Uterus (tissue), 3 donors: ENCODE measurements at regions not wholly inside any gene's neighbourhood (a gene's known extent, or its start where the extent isn't known, plus 50 kb on each side); places are given as distances from the start of the nearest gene placed in this dataset.

Source experiments
- DNase-seq, 2 donors: peaks; one replicate each; pipeline ENCODE4 v3.0.0-alpha.2; 2019 to 2020
- H3K27ac ChIP-seq, 2 donors: fragments of 200-600 bp; sonication (generic); 1 replicate in 1 of 2; 2 replicates in 1 of 2; pipeline ENCODE4 v1.5.1; 2016 to 2018
- H3K27me3 ChIP-seq, 2 donors: fragments of 200-600 bp; sonication (generic); one replicate each; pipeline ENCODE4 v1.5.1; 2018 to 2019; ENCODE audit warnings: control low read depth in 1 of 2
- H3K36me3 ChIP-seq, 2 donors: fragments of 200-600 bp; sonication (generic); one replicate each; pipeline ENCODE4 v1.5.1; 2019; ENCODE audit warnings: control low read depth in 1 of 2
- H3K4me1 ChIP-seq, 2 donors: fragments of 200-600 bp; sonication (generic); one replicate each; pipeline ENCODE4 v1.5.1; 2018 to 2019; ENCODE audit warnings: control low read depth in 1 of 2
- H3K4me3 ChIP-seq, 2 donors: fragments of 200-600 bp; sonication (generic); 1 replicate in 1 of 2; 2 replicates in 1 of 2; pipeline ENCODE4 v1.5.1; 2018 to 2019; ENCODE audit warnings: mild to moderate bottlenecking in 1 of 2
- H3K9me3 ChIP-seq, 2 donors: fragments of 200-600 bp; sonication (generic); one replicate each; pipeline ENCODE4 v1.5.1; 2019; ENCODE audit warnings: control low read depth in 1 of 2
- POLR2A ChIP-seq, 2 donors: fragments of 450-650 bp; IDR thresholded peaks; one replicate each; pipeline ENCODE4 v1.6.1; 2016; ENCODE audit warnings: antibody characterized with exemption in 2 of 2, mild to moderate bottlenecking in 1 of 2, moderate library complexity in 1 of 2
- intact Hi-C: fragments of 100-400 bp; cut with DNase I; formaldehyde crosslinking; loops from one replicate; pipeline ENCODE4 v1.15.1; 2023; ENCODE audit warnings: low total_unique reads
- TF ChIP-seq, protein P1 (sequence below), 4 experiments: fragments of 200-600 bp in 2 of 4; fragments of 450-650 bp in 2 of 4; sonication (generic) in 2 of 4; IDR thresholded peaks; one replicate each; pipeline ENCODE4 v1.5.1; 2016 to 2019; ENCODE audit warnings: antibody characterized with exemption in 4 of 4, mild to moderate bottlenecking in 2 of 4, moderate library complexity in 1 of 4
- donor health status: DM: yes; HTN: yes; CAD: no.

DNA sequence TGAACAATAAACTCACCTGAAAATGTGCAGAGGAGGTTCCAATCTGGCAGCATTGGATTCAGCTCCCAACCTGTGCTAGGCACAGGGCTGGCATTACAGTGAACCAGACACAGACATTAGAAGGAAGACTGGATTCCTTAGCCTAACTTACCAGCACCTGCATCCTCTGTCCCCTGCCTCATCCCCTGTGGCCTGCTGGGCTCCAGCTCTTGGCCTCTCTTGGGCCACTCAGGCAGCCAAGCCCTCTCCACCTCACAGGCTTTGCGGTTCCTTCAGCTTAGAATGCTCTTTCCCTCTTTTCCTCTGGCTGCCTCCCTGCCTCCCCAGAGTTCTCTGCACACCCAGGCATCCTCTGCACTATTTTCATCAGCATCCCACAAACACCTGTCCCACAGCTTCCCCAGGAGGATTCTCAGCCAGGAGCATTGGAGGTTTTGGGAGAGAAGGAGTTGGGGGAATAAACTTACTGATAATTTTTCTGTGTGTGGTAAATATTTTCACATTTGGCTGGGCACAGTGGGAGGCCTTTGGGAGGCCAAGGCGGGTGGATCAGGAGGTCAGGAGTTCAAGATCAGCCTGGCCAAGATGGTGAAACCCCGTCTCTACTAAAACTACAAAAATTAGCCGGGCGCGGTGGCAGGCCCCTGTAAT is 132.0 kb downstream of the INHBB start:
- H3K27me3 ChIP-seq, result no peaks in the 10 kb centered on the region
- no peak for DNase-seq
- H3K4me1 ChIP-seq, result no peaks in the 10 kb centered on the region
- intact Hi-C loops, result no loop called here
- H3K4me3 ChIP-seq, result no peak overlapping the region
- TF ChIP-seq, protein P1, sequence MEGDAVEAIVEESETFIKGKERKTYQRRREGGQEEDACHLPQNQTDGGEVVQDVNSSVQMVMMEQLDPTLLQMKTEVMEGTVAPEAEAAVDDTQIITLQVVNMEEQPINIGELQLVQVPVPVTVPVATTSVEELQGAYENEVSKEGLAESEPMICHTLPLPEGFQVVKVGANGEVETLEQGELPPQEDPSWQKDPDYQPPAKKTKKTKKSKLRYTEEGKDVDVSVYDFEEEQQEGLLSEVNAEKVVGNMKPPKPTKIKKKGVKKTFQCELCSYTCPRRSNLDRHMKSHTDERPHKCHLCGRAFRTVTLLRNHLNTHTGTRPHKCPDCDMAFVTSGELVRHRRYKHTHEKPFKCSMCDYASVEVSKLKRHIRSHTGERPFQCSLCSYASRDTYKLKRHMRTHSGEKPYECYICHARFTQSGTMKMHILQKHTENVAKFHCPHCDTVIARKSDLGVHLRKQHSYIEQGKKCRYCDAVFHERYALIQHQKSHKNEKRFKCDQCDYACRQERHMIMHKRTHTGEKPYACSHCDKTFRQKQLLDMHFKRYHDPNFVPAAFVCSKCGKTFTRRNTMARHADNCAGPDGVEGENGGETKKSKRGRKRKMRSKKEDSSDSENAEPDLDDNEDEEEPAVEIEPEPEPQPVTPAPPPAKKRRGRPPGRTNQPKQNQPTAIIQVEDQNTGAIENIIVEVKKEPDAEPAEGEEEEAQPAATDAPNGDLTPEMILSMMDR (IDR thresholded peaks at IDR 0.05), result no peak
- no peak for TF ChIP-seq POLR2A (IDR thresholded peaks at IDR 0.05)
- H3K36me3 ChIP-seq, result no peaks in the 10 kb centered on the region
- H3K27ac ChIP-seq, result no peak overlapping the region
- no peaks in the 10 kb centered on the region for H3K9me3 ChIP-seq

DNA sequence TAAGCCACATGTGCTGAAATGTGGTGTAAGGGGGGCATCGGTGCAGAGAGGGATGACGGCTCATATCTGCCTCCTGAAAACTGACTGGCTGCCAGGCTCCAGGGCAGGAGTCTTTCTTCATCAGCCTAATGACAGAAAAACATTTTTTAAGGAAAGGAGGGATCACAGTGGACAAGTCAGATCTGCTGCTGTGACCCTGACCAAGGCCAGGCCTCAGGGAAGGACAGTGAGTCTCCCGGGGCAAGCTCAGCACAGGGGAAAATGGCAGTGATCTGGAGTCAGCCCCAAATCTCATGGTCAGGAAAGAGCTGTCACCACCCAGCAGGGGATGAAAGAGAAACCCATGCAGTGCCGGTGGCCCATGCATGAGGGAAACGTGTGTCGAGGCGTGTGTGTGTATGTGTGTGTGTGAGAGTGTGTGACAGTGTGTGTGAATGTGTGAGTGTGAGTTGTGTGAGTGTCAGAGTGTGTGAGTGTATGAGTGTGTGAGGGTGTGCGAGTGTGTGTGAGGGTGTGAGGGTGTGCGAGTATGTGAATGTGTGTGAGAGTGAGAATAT is 134.5 kb downstream of the INHBB start:
- no peak overlapping the region for H3K4me3 ChIP-seq
- H3K36me3 ChIP-seq, result no peaks in the 10 kb centered on the region
- DNase-seq, result no peak
- TF ChIP-seq POLR2A (IDR thresholded peaks at IDR 0.05), result no peak
- TF ChIP-seq, protein P1 (IDR thresholded peaks at IDR 0.05), result no peak
- H3K9me3 ChIP-seq, result no peaks in the 10 kb centered on the region
- intact Hi-C loops, result no loop called here
- no peak overlapping the region for H3K27ac ChIP-seq
- no peaks in the 10 kb centered on the region for H3K27me3 ChIP-seq
- no peaks in the 10 kb centered on the region for H3K4me1 ChIP-seq

DNA sequence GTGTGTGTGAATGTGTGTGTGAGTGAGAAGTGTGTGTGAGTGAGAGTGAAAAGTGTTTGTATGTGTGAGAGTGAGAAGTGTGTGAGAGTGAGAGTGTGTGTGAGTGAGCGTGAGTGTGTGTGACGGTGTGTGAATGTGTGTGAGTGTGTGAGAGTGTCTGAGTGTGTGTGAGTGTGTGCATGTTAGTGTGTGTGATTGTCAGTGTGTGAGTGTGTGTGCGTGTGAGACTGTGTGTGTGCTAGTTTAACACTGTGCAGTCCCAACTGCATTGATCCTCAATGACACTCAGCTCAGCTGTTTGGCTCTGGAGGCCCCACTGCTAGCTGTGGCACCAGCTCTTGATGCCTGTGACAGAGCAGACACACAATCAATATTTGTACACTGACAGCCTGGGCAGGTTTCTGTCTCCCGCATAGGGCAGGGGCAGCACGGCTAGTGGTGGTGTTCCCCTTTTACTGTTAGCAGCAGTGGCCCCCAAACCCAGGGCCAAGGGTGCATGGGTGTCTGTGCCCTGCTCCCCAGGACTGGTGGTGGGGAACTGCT is 135.0 kb downstream of the INHBB start:
- no peaks in the 10 kb centered on the region for H3K4me1 ChIP-seq
- no peaks in the 10 kb centered on the region for H3K27me3 ChIP-seq
- no peaks in the 10 kb centered on the region for H3K9me3 ChIP-seq
- no peak for TF ChIP-seq POLR2A (IDR thresholded peaks at IDR 0.05)
- TF ChIP-seq, protein P1 (IDR thresholded peaks at IDR 0.05), result no peak
- no peaks in the 10 kb centered on the region for H3K36me3 ChIP-seq
- no peak overlapping the region for H3K27ac ChIP-seq
- DNase-seq, result no peak
- intact Hi-C loops, result no loop called here
- no peak overlapping the region for H3K4me3 ChIP-seq

DNA sequence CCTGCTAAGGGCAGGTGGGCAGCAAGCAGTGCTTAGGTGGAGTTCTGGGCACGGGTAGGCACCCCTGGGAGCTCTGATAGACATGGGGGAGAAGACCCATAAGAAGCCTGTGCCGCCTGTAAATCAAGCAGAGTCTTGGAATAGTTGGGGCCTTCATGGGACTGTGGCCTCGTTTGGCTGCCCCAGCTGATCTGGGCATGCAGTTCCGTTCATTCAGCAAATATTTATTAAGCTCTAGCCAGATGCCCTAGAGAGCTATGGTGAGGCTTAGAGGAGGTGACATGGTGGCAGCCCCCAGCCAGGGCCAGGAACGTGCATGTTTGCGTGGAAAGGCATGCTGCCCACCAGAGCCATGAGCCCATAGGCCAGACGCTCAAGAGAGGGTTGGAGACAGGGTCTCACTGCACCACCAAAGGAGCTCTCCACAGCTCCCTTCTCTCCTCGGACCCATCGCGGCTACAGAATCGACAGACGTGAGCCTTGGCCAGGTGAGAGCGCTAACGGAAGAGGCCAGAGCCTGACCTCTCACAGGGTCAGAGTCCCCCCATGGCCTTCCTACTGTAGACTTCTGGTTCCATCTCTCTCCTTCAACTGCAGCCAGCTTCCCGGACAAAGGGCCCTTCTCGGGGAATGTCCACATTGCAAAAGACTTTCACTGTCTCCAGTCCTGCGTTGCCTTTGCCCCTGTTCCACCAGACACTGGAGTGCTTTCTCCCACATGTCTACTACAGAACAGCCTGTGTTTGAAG is 135.7 kb downstream of the INHBB start:
- TF ChIP-seq POLR2A (IDR thresholded peaks at IDR 0.05), result no peak
- TF ChIP-seq, protein P1 (IDR thresholded peaks at IDR 0.05), result no peak
- no peak overlapping the region for H3K27ac ChIP-seq

DNA sequence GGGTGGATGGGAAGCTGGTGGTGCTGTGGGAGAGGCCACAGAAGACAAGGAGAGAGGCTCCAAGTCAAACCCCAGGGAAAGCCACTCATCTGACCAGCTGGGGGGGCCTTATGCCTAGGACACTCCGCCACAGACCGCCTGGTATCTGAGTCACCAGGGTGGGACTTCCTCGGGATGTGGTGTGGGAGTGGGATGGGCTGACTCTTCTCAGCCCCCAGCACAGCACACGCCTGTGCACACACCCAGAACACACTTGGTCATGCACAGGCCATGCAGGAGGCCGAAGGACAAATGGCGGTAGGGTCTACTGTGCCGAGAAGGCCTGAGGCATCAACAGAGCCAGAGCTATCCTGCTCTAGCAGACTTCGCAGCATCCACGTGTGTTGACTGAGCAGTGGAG is 136.4 kb downstream of the INHBB start:
- H3K36me3 ChIP-seq, result no peaks in the 10 kb centered on the region
- TF ChIP-seq, protein P1 (IDR thresholded peaks at IDR 0.05), result no peak
- no peak for TF ChIP-seq POLR2A (IDR thresholded peaks at IDR 0.05)
- DNase-seq, result no peak
- H3K27me3 ChIP-seq, result no peaks in the 10 kb centered on the region
- H3K27ac ChIP-seq, result no peak overlapping the region
- H3K9me3 ChIP-seq, result no peaks in the 10 kb centered on the region
- no peak overlapping the region for H3K4me3 ChIP-seq
- intact Hi-C loops, result no loop called here
- no peaks in the 10 kb centered on the region for H3K4me1 ChIP-seq

More for the DNA sequence above, 135.7 kb downstream of the INHBB start:
- intact Hi-C loops, result no loop called here
- H3K4me3 ChIP-seq, result no peak overlapping the region
- H3K9me3 ChIP-seq, result no peaks in the 10 kb centered on the region
- no peaks in the 10 kb centered on the region for H3K36me3 ChIP-seq
- H3K4me1 ChIP-seq, result no peaks in the 10 kb centered on the region
- no peaks in the 10 kb centered on the region for H3K27me3 ChIP-seq
- no peak for DNase-seq
